Activated CD4-positive, alpha-beta T cell treated with anti-CD3 and anti-CD28 coated beads, Interleukin-2, amount 50 U/mL, for 1 hour (primary cell): ENCODE measurements at regions not wholly inside any gene's neighbourhood (a gene's known extent, or its start where the extent isn't known, plus 50 kb on each side); places are given as distances from the start of the nearest gene placed in this dataset.
"Not testable (repeated sequence)": the region's sequence is repeated elsewhere in the genome, so short reads cannot be mapped to it uniquely, and the experiment has no call there.

ENCODE experiments used
- DNase-seq: peaks from one replicate; pipeline ENCODE4 v3.0.0-alpha.2; 2020

DNA sequence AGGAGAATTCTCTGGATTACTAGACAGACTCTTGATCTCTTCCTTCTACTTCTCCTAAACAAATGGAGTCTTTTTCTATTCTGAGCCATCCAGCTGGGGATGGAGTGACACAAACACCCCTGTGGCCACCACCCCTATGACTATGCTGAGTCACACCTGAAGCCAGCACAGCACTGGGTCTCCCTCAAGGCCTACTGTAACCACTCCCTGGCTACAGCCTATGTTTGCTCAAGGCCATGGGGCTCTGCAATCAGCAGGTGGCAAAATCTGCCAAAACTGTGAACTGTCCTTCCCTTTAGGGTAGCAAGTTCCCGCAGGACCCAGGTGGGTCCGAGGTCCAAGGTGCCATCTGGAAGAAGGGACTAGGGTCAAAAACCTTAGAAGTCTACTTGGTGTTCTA is 132.3 kb downstream of the TINAG start:
- no peak for DNase-seq

DNA sequence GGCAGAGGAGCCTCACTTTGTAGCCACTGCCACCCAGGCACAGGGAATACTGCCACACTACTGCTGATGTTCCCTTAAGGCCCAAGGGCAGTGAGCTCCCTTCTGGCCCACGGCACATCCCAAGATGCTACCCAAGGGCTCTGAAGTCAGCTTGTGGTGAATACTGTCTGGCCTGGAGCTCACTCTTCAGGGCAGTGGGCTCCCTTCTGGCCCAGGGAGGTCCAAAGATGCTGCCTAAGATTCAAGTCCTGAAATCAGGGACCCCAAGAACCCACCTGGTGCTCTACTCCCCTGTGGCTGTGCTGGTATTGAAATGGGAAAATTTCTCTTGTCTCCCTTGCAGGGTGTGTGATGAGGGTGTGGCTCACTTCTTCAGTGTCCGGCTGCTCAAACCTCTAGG is 132.8 kb downstream of the TINAG start:
- DNase-seq: no peak

DNA sequence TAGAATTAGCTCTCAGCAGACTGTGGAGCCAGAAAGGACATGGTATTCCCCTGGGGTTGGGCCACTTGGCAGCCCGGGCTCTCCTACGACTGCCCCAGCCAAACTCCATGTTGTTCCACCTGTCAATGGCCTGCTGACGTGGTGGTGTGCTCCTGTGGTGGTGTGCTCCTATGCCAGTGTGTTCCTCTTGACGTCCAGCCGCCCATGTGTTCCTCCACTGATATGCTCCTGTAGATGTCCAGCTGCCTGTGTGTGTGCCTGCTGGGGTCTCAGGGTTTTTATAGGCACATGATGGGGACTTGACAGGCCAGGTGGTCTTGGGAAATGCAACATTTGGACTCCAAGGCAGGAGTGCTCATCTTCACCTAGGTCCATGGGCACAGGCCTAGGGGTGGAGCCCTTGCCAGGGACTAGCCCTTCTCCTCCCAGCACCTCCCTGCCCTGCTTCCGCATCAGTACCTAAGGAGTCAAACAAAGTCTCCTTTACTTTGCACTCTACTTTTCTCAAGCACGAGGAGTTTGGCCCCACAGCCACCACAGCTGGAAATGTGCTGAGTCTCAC is 133.5 kb downstream of the TINAG start:
- no peak for DNase-seq

DNA sequence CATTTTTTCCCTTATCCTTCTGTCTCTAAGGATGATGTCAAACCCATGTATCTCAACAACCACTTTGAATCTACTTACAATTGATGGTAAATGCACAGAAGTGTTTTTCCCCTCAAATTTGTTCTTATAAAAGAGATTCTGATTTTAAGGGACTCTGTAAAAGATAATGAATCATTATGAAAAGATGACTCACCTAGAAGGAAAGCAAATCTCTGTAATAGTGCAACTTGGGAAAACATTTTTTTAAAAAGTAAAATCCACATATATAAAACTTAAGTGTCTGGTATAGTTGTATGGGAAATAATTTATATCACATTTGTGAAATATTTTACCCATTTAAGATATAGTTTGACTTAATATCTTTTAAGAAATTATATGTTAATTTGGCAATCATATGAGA is 137.0 kb downstream of the TINAG start:
- no peak for DNase-seq

DNA sequence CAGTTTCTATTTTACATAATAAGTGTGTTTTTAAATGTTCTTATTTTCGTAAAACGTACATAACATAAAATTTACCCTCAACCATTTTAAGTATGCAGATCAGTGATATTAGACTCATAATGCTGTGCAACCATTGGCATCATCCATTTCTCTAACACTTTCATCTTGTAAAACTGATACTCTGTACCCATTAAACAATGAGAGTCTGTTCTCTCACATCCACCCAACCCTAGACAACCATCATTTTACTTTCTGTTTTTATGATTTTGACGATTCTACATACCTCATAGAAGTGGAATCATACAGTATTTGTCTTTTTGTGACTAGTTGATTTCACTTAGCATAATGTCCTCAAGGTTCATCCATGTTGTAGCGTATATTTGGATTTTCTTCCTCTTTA is 140.4 kb downstream of the TINAG start:
- no peak for DNase-seq

DNA sequence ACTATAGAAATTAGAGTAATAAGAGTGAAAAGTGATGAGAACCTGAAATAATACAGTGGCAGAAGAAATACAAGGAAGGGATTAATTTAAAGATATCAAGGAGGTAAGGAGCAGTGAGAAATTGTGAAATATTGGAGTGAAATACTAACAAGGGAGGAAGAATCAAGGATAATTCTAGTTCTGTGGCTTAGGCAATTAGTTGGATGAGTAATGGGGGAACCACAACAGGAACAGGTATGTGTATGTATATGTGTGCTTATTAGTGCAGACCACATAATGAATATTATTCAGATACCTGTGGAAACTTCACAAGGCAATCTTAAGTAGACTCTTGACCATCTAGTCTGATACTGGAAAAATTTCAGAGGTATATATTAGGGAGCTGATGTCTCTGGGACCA is 143.3 kb downstream of the TINAG start:
- DNase-seq: no peak

DNA sequence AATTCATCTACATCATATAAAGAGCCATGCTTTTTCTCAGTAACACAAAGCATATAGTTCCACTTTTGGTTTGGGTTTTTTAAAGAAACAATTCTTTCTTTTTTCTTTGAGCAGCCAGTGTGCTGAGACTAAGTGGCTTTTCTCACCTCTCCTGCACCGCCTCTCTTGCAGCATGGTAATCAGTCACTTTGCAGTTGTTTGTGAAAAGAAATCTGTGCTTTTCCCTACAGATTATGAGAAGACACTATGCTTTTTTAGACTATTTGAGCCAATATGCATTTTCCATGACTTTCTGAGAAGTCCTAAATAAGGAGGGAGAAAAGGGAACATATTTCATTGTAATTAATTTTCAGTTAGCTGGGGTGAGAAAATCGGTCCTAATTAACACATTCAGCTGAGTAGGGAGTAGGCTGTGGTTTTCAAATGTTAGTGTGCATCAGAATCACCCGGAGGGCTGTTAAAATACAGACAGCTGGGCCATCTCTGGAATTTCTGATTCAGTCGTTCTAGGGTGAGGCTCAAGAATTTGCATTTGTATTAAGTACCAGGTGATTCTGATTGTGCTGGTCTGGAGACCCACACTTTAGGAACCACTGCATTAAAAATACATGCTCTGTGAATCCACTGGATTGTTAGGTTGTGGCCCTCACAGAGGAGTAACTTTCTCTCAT is 155.2 kb downstream of the TINAG start:
- DNase-seq: no peak

DNA sequence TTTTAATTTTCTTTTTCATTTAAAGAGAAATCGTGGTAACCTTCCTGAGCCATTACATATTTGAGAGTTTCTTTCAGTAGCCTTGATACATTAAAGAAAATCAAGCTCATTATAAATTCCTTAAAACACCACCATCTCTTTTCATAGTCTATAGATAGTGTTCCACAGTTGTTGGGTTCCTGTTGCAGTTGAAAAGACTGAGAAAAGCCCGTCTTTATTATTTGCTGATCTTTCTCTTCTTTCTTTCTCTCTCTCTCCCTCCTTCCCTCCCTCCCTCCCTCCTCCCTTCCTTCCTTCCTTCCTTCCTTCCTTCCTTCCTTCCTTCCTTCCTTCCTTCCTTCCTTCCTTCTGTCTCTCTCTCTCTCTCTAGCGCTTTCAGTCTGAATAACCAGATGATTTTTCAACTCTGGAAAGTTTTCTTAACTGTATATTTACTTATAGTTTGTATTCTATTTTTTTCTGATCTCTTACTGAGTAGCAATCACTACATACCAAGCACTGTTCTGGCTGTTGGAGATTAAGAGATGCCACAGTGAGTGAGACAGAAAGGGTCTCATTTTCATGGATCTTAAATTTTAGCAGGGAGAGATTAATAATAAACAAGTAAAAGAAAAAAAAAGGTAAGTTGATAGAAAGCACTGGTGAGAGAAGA is 157.5 kb downstream of the TINAG start:
- no peak for DNase-seq

DNA sequence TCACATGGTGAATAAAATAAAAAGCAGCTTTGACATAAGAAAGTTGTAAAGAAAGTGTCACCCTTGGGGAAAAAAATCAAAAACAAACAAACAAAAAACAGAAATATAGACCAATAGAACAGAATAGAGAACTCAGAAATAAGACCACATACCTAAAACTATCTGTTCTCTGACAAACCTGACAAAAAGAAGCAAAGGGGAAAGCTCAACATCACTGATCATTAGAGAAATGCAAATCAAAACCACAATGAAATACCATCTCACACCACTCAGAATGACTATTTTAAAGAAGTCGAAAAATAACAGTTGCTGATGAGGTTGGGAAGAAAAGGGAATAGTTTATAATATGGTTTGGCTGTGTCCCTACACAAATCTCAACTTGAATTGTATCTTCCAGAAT is 159.1 kb downstream of the TINAG start:
- no peak for DNase-seq

DNA sequence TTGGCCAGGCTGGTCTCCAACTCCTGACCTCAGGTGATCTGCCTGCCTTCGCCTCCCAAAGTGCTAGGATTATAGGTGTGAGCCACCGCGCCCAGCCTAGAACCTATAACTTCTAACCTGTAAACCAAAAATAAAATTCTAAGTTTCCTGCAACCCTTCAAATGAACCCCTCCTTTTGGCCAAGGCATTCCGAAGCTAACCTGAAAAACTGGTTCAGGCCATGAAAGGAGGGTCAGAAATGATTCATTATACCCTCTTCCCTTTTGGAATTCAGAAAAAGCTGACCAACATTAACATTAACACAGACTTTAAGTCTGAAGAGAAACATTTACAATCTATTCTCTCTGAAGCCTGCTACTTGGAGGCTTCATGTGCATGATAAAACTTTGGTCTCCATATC is 165.1 kb downstream of the TINAG start:
- DNase-seq: no peak

DNA sequence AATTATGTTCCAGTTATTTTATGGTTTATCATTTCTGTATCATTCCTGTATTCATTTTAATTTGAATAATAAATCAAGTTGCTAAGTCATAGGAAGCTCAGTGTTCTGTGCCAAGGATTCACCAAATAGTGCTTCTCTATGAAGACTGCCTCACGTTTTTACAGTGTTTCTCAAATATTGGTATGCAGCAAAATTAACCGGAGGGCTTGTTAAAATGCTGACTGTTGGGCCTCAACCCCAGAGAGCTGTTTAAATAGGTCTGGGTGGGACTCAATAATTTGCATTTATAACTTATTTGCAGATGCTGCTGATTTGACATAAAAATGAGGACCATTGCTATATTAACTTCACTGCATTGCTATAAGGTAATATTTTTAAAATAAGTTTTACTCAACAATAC is 166.7 kb downstream of the TINAG start:
- DNase-seq: no peak

DNA sequence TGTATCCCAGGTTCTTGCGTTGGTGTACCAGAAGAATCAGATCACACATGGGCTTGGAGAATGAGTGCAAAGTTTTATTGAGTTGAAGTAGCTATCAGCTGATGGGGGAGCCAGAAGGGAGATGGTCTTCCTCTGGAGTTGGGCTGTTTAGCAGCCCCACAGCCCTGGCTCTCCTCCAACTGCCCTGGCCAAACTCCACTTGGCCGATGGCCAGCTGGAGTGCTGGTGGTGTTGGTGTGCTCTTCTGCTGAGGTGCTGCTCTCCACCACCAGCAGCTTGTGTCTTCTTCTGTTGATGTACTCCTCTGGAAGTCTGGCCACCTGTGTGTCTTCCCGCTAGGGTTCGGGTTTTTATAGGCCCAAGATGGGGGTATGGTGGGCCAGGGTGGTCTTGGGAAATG is 172.8 kb downstream of the TINAG start:
- no peak for DNase-seq

DNA sequence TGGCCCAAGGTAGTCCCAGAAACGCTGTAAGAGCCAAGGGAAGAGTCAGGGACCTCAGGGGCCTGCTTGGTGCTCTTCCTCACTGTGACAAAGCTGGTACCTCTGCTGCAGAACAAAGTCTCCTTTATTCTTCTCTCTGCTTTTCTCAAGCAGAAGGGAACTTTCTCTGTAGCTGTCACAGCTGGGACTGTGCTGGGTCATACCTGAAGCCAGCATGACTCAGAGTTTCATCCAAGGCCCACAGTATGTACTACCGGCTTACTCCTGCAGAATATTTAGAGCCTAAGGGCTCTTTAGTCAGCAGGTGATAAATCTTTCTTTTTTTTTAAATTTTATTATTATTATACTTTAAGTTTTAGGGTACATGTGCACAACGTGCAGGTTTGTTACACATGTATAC is 183.2 kb downstream of the TINAG start:
- DNase-seq: no peak

DNA sequence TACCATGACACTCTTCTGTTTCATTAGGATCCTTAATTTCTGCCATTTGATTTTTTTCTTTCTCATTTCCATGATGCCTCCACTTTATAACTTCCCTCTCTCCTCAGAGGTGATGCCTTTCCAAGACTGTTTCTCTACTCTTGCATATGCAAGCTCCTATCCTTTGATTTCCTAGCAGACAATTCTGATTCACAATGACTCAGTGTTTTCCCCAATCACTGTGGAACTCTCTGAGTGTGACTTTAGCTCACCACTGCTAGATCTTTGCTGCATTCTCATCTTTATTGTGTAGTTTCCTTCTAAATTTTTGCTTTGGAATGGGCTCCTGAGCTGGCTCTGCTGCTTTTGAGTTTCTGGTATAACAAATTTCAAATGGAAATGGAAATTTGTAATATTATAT is 184.9 kb downstream of the TINAG start:
- DNase-seq: no peak

DNA sequence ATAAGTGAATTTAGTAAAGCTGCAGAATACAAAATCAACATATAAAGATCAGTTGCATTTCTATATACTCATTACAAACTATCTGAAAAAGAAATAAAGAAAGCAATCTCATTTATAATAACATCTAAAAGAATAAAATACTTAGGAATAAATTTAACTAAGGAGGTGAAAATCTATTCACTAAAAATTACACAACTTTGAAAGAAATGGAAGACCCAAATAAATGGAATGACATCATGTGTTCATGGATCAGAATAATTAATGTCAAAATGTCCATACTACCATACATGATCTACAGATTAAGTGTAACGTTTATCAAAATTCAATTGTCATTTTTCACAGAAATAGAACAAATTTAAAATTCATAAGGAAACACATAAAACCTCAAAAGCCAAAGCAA is 194.9 kb downstream of the TINAG start:
- DNase-seq: no peak

DNA sequence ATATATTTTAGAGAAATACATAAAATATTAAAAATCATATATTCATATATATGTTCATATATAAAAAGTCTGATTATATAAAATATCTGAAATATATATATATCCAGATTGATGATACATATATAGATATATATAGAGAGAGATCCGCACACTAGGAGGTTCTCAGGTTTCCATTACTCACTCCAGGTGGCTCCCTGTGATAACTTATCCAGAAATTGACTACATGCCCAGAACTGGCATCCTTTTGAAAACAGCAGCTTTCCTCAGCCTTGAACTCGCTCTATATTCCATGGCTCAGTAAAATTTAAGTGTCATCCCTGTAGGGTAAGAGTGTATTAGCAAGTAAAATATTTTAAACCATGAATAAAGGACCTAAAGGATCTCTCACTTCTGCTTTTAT is 206.8 kb downstream of the TINAG start:
- DNase-seq: no peak

DNA sequence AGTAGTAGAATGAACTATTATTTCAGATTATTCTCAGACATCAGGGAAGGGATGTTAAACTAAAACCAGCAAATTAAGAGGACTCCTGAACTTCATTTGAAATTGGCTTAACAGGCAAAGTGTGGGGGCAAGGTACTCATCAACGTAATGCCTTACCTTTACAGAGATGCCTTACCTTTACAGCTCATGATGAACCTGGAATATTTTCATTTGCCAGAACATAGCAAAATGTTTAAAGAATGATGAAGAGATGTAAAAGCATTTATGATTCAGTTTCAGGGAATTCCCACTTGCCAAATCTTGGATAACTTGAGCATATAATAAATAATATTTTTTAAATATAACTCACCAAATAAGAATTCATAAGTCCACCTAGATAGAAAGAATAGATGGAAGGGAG is 207.5 kb downstream of the TINAG start:
- DNase-seq: no peak

DNA sequence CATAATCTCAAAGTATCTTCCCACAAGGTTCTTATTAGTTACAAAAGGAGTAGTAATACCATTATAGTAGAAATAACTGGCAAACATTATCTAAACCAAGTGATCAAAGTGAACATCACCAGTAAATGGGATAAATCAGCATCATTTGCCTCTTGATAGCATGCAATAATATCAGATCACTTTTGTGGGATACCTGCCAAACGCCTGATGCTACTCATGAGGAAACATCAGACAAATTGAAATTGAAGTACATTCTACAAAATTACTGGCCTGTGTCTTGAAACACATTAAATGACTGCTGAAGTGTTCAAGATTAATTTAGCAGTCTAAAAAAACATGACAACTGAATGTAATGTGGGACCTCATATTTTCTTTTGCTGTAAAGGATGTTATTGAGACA is 208.1 kb downstream of the TINAG start:
- no peak for DNase-seq

DNA sequence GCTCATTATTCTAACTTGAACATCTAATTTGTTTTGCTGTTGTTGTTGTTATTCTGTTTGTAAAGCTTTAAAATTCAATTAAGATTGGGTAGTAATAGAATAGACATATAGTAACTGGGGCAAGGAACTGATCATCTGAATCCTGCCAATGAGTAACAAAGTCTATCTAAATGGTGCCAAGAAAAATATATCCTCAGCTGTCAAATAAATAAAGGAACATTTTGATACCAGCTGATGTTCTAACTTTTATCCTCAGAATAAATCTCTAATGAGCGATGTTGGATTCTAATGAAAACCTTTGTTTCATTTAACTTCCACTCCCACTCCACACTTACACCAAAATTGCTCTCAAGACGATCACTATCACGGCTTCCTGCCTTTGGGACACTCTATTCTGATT is 210.9 kb downstream of the TINAG start:
- no peak for DNase-seq

DNA sequence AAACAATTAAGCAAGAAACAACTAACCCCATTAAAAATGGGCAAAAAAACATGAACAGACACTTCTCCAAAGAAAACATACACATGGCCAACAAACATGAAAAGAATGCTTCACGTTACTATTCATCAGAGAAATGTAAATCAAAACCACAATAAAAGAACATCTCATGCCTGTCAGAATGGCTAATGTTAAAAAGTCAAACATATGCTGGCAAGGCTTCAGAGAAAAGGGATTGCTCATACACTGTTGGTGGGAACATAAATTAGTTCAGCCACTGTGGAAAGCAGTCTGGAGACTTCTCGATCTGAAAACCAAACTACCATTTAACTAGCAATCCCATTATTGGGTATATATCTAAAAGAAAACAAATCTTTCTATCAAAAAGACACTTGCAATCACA is 217.5 kb downstream of the TINAG start:
- DNase-seq: no peak

DNA sequence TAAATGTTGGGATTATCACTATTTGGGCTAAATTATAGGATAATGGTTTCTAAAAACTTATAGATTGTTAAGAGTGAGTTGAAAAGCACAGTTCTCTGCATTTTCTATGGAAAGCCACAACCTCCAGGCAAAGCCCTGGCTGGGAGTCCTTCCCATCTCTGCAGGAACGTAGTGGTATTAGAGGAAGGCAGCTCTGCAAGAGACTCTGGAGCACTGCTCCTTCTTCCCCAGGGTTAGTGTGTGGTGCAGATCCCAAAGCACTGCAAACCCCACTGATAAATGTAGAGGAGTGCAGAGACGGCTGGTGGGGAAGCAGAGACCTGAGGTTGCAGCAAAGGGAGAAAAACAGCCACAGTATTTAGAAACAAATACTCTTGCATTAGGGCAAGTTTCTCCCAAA is 225.3 kb downstream of the TINAG start:
- no peak for DNase-seq

DNA sequence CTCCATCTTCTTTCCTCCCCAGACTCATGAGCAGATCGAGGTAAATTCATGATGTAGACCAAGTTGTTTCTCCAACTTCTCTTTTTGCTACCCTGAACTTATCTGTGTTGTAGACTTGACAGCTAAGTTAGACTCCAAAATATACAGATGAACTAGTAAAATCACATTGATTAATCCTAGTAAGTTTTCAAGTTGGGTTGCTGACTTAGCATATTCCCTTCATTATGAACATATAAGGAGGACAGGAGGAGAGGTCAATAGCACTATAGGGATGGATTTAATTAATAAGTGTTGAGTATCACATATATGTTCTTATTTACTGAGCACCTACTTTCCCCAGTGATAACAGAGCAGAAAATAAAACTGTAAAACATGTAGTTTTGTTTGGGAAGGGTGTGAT is 227.3 kb downstream of the TINAG start:
- DNase-seq: no peak

DNA sequence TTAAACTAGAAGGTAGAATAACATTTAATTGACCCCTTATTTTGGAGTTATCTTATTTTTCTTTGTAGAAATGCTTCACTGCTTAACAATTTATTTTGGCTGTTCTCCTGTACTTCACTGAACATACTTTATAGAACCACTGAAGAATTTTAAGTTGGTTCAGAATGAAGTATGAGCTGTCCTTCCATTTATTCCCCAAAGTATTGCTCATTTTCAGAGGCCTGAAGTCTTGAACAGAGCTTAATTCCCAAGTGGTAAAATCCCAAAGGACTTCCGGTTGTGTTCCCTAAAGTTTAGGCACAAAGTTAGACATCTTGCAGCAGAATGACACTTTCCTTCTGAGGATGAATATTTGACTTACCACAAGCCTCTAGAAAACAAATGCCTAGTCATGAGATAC is 233.3 kb downstream of the TINAG start:
- no peak for DNase-seq

DNA sequence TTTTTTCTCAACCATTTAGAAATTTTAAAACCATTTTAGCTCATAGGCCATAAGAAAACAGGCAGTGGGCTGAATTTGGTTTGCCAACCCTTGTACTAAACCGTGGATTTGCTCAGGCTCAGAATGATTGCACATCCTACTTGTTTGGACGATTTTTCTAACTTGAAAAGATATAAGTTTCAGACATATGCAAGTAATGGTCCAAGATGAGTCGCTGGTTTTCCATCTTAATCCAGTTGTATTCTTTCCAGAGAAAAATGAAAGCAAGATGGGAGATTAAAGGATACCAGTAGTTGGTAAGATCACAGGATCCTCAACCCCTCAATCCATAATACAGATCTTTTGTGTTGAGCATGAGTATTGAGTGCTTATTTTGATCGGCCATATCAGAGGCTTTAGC is 250.9 kb downstream of the TINAG start:
- DNase-seq: no peak

DNA sequence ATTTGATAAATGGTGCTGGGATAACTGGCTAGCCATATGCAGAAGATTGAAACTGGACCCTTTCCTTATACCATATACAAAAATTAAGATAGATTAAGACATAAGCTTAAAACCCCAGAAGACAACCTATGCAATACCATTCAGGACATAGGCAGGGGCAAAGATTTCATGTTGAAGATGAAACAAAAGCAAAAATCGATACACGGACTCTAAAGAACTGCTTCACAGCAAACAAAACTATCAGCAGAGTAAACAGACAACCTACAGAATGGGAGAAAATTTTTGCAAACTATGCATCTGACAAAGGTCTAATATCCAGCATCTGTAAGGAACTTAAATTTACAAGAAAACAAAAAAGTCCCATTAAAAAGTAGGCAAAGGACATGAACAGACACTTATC is 255.9 kb downstream of the TINAG start:
- not testable (repeated sequence) for DNase-seq
